Stimulated activated CD8-positive, alpha-beta memory T cell treated with anti-CD3 and anti-CD28 coated beads, Interleukin-12 subunit alpha, Interleukin-12 subunit beta, amount 100 ng/mL, for 1 hour (primary cell): ENCODE measurements at regions not wholly inside any gene's neighbourhood (a gene's known extent, or its start where the extent isn't known, plus 50 kb on each side); places are given as distances from the start of the nearest gene placed in this dataset.
A peak's percentile ranks its signal among the peaks of the same experiment; 100 is the strongest.
"Not testable (repeated sequence)": the region's sequence is repeated elsewhere in the genome, so short reads cannot be mapped to it uniquely, and the experiment has no call there.

ENCODE experiments used
- DNase-seq: peaks from one replicate; pipeline ENCODE4 v3.0.0-alpha.2; 2020; ENCODE audit warnings: low read depth

GRCh38 chr3:195999176-195999575, 82.7 kb downstream of the TFRC start:
- DNase-seq: not testable (repeated sequence)

GRCh38 chr3:195996314-195996713, 85.6 kb downstream of the TFRC start:
- not testable (repeated sequence) for DNase-seq

GRCh38 chr3:195994343-195994742, 86.0 kb upstream of the TNK2 start:
- DNase-seq: peak; percentile 40

DNA sequence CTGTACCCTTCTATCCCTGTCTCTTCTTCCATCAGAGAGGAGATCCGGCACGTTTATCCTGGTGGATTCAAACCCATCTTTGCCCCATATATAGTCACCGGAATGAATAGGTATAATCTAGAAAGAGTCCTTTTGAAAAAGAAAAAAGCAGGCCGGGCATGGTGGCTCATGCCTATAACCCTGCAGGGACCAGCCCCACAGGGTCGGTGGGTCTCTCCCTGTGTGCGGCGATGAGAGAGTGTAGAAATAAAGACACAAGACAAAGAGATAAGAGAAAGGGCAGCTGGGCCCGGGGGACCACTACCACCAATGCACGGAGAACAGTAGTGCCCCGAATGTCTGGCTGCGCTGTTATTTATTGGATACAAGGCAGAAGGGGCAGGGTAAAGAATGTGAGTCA, 85.3 kb upstream of the TNK2 start:
- DNase-seq: not testable (repeated sequence)

DNA sequence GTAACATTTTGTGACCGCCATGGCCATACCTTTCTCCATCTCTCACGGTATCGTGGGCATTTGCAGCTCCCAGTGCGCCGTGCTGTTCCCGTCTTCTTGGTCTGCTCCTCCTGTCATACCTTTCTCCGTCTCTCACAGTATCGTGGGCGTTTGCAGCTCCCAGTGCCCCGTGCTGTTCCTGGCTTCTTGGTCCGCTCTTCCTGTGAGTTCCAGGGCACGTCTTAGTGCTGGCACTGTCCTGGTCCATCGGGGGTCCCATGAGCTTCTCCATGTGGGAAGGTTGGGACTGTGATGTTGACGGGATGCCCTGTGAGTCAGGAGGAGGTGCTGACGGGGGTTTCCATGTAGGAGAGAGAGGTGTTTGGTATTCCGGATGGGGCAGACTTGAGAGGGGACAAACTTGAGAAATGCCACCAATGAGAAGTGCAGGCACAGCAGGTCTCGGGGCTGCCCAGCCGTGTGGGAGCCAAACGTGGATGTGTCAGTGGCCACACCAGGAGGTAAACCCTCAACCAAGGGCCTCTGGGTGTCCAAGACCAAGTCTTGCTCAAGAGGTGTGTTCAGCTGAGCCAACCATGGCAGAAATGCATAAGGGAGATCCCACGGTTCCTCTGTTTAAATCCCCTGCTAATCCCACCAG, 84.7 kb upstream of the TNK2 start:
- DNase-seq: not testable (repeated sequence)

DNA sequence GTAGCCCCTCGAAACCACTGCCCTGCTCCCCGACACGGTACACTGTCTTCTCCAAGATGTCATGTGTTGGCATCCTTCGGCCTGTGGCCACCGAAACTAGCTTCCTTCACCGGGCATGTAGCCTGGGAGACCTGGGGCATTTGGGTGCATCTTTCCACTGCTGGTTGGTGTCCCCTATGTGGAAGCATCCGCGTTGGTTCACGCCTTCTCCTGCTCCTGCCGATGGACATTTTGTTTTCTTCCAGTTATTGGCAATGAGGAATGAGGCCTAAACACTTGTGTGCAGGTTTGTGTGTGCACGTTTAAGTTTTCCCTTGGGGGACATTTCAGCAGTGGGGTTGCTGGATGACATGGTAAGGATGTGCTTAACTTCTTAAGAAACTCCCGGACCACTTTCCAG, 83.6 kb upstream of the TNK2 start:
- not testable (repeated sequence) for DNase-seq

- not testable (repeated sequence) for DNase-seq
Measured at GRCh38 chr3:195991243-195991642, 82.9 kb upstream of the TNK2 start.

DNA sequence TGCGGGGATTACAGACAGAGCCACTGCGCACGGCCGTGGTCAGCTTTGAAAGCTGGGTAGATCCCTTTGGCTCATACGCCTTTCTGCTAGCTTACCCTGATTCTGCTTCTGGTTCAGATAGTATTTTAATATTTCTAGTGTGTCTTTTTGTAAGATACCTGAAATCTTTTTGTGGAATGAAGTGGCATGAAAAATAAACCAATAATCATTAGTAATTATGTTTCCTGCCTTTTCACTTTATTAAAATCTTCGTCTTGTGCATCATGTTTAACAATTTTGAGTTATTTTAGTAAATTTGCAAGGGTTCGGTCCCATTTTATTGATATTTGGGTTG, 82.5 kb upstream of the TNK2 start:
- DNase-seq: not testable (repeated sequence)

DNA sequence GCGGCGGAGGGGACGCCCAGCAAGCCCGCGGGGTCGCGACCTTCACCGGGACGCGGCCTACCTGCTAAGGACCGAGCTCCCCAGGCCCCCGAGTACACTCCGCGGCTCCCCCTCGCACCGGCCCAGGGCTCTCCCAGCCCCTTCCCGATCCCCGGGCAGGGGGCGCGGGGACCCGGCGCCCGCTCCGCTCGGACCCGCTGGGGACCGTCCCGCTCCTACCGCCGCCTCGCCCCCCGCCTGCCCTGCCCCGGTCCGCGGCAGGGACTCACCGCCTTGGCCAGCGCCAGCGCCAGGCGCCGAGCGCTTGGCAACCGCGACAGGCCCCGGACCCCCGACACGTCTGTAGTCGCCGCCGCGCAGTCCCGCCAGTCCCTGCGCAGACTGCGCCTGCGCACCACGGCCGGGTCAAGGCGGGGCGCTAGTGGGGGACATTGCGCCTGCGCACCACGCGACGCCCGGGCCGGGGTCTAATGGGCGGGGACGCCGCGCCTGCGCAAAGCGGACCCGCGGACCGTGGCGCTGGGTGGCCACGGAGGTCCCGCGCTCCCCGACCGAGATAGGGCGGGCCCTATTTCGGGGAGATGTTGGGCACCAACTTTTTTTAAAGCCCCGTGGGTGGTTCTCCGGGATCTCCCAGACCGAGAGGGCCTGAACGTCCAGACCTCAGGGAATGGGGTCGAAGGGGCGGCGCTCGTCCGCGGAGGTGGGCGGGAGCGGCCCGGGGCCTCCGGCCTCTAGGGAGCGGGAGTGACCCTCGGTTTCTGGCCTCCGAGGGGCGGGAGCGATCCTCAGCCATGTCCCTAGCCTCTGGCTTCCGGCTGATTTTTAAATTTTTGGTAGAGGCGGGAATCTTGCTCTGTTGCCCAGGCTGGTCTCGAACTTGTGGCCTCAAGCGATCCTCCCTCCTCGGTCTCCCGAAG, 81.8 kb upstream of the TNK2 start:
- DNase-seq: peak; percentile 93

- DNase-seq: not testable (repeated sequence)
Measured at GRCh38 chr3:195989197-195989920, 81.0 kb upstream of the TNK2 start.

DNA sequence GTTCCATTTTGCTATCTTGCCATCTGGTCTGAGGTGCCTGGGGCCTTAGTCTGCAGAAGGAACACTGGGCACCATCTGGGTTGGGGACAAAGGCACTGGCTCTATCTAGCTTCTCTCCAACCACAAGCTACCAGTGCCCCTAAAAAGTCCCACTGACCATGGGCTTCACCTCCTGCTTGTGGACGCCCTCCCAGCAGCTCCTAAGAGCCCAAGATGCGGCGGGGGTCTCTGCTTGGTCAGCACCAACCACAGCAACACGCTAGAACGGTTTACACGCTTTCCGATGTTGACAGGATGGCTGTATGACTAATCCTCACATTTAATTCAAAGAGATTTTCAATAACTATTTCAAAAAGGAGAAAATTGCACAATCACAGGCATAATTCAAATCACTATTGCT, 80.4 kb upstream of the TNK2 start:
- DNase-seq: not testable (repeated sequence)

DNA sequence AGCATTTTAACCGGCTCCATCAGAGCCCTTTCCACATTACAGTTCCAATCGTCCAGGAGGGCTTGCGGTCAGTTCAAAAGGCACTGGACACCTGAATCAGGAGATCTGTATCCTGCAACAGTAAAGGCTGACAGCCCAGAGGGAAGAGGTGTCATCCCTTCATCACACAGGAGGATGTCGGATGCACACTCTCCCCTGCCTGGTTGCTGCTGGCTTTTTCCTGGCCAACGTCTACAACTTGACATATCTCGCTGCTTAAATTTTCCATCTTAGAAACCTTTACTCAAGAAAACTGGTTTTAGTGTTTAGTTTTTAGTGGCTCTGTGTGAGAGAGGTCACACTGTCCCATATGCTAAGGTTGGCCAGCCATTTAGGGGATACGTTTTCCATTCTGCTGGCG, 78.7 kb upstream of the TNK2 start:
- DNase-seq: not testable (repeated sequence)

DNA sequence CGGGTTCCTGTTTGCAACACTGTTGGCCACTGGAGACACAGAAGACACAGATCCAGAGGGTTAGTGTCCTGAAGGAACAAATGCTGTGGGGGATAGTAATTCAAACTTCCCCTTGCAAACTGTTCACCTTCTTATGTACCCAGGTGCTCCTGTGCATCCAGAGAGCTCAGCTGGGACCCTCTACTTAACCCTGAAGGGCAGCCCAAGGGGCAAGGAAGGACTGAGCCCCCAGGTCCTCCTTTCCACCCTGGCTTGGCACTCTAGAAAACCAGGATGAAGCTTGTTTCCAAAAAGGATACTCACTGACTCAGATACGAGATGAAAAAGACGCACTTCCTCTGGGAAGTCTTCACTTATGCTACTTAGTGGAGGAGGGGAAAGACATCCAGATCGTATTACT, 78.2 kb upstream of the TNK2 start:
- not testable (repeated sequence) for DNase-seq

DNA sequence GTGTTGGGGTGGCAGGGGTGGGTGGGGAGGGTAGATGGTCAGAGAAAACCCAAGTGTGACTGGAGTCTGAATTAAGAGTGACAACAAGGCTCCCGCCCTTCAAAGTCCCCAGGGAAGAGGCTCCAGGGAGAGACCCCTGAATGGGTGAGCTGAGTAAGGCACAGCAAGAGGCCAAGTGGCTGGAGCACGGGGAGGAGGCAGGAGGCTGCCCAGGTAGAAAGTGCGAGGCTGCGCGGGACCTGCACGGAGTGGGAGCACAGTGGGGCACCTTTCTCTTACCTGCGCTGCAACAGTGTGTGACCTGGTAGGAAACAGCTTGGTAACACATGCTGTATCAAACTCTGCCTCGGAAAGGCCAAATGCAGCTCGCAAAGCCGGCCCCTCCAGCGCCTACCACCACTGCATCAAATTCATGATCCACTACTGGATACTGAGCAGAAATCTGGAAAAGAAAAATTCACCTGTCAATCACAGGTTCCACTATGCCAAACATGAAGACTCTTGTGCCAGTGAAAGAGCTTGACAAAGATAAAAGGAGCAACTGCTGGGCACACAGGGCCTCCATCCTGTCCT, 77.1 kb upstream of the TNK2 start:
- not testable (repeated sequence) for DNase-seq

GRCh38 chr3:195984392-195985030, 76.2 kb upstream of the TNK2 start:
- not testable (repeated sequence) for DNase-seq

DNA sequence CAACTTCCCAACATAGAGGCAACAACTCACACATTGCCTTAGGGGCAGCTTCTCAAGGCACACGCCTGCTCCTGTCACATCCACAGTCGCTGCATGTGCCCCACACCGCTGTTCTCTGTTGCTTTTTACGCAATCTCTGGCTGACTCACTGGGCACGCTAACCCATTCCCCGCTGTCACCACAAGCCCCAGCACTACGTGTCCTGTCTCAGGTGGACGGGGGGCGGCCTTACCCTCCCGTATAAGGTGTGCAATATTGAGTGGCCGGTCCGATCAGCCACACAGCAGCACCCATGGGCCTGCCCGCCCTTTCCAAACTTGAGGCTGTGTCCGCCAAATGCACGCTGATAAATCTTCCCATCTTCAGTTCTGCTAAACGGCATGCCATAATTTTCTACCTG, 75.5 kb upstream of the TNK2 start:
- not testable (repeated sequence) for DNase-seq

DNA sequence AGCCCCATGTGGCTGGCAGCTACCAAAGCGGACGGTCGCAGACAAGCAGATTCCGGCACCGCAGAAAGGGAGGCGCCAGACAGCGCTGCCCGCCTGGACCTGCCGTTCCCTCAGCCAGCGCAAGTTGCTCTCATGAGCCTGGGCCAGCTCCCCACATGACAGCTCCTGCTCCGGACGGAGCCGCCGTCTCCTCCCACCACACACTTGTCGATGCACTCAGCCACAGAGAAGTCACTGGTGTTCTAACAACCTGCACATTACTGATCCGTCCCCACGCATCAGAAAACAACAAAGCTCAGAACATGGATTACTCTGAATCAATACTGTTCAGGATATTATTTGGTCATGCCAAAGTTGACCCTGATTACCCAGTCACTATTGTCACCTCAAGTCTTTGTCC, 74.4 kb upstream of the TNK2 start:
- DNase-seq: not testable (repeated sequence)

- DNase-seq: not testable (repeated sequence)
Measured at GRCh38 chr3:195981778-195982177, 73.4 kb upstream of the TNK2 start.

DNA sequence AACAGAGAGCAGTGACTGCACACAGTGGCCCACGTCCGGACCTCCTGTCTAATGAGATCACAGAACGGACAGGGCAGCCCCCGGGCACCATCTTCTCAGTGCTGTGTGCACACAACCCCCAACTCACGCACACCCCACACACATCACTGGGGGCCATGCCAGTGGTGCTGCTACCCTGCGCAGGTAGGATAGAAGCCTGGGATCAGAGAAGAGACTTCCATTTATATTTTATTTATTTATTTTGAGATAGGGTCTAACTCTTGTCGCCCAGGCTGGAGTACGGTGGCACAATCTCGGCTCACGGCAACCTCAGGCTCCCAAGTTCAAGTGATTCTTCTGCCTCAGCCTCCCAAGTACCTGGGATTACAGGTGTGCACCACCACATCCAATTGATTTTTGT, 71.5 kb upstream of the TNK2 start:
- DNase-seq: not testable (repeated sequence)

GRCh38 chr3:195978585-195978984, 70.2 kb upstream of the TNK2 start:
- DNase-seq: not testable (repeated sequence)

DNA sequence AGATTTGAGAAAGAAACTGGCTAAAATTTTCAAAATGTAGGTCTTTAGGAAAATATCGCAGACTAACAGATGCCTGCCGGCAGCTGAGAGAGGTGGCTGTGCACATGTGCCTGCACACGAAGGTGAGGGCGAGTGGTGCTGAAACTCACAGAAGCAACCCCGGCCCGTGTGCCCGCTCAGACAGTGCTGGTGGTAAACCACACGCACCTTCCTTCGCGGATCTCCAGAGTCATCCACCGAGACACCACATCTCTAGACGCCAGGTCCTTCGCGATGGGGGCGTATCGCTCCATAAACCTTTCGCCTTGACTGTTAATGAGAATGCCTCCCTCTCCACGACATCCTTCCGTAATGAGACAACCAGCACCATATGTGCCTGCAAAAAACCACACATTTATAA, 68.5 kb upstream of the TNK2 start:
- not testable (repeated sequence) for DNase-seq

DNA sequence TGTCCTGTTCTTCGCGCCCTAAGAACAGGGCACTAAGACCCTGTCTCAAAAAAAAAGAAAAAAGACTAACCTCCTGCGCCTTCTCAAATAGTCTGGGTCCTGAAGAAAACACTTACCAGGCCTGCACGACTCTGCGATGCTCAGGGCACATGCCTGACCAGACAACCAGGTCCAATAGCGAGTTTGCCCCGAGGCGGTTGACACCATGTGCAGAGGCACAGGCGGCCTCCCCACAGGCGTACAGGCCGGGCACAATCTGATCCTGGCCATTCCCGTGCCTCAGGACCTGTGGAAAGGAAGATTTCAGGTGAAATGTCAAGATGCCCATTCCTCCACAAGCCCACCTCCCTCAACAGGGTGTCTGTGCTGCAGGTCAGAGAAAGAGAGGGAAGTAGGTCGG, 65.9 kb upstream of the TNK2 start:
- not testable (repeated sequence) for DNase-seq
